MM.1S (cell line): ENCODE measurements at regions not wholly inside any gene's neighbourhood (a gene's known extent, or its start where the extent isn't known, plus 50 kb on each side); places are given as distances from the start of the nearest gene placed in this dataset.
"Not testable (repeated sequence)": the region's sequence is repeated elsewhere in the genome, so short reads cannot be mapped to it uniquely, and the experiment has no call there.

ENCODE experiments used
- DNase-seq: peaks from one replicate; pipeline ENCODE4 v3.0.0-alpha.2; 2015
- H2AFZ ChIP-seq: fragments of 300-600 bp; sonication (generic); 2 replicates; pipeline ENCODE4 v1.6.0; 2016; ENCODE audit warnings: antibody characterized with exemption, low read length
- H3F3A ChIP-seq: fragments of 300-600 bp; sonication (generic); 2 replicates; pipeline ENCODE4 v1.6.1; 2016; ENCODE audit warnings: mild to moderate bottlenecking, antibody characterized with exemption, low read length, moderate library complexity, mixed read lengths; ENCODE audit not compliant: insufficient read depth
- H3K27ac ChIP-seq: fragments of 300-600 bp; sonication (generic); 2 replicates; pipeline ENCODE4 v1.5.1; 2016; ENCODE audit warnings: mild to moderate bottlenecking, low read length
- H3K27me3 ChIP-seq: fragments of 300-600 bp; sonication (generic); replicated peaks from 2 replicates; pipeline ENCODE4 v1.6.0; 2016; ENCODE audit warnings: low read length; ENCODE audit not compliant: insufficient read depth
- H3K36me3 ChIP-seq: fragments of 300-600 bp; sonication (generic); replicated peaks from 2 replicates; pipeline ENCODE4 v1.6.1; 2016; ENCODE audit warnings: mild to moderate bottlenecking, low read length, mixed read lengths; ENCODE audit not compliant: insufficient read depth
- H3K4me1 ChIP-seq: fragments of 300-600 bp; sonication (generic); 2 replicates; pipeline ENCODE4 v1.6.1; 2016; ENCODE audit warnings: low read length, mixed read lengths
- H3K4me2 ChIP-seq: fragments of 300-600 bp; sonication (generic); 2 replicates; pipeline ENCODE4 v1.6.0; 2016; ENCODE audit warnings: low read depth, low read length
- H3K4me3 ChIP-seq: fragments of 300-600 bp; sonication (generic); 2 replicates; pipeline ENCODE4 v1.5.1; 2016; ENCODE audit warnings: low read length, mixed read lengths
- H3K79me2 ChIP-seq: fragments of 300-600 bp; sonication (generic); 2 replicates; pipeline ENCODE4 v1.6.1; 2016; ENCODE audit warnings: mixed run types, low read length, mixed read lengths
- H3K9ac ChIP-seq: fragments of 300-600 bp; sonication (generic); 2 replicates; pipeline ENCODE4 v1.6.1; 2016; ENCODE audit warnings: low read length, mixed read lengths
- H3K9me2 ChIP-seq: fragments of 300-600 bp; sonication (generic); replicated peaks from 2 replicates; pipeline ENCODE4 v1.6.1; 2016; ENCODE audit warnings: mild to moderate bottlenecking, low read length, mixed read lengths; ENCODE audit not compliant: insufficient read depth
- H3K9me3 ChIP-seq: fragments of 300-600 bp; sonication (generic); replicated peaks from 2 replicates; pipeline ENCODE4 v1.6.1; 2016; ENCODE audit warnings: mild to moderate bottlenecking, low read length, mixed read lengths; ENCODE audit not compliant: insufficient read depth
- H4K20me1 ChIP-seq: fragments of 300-600 bp; sonication (generic); 2 replicates; pipeline ENCODE4 v1.6.1; 2016; ENCODE audit warnings: mild to moderate bottlenecking, low read length, moderate library complexity, mixed read lengths; ENCODE audit not compliant: insufficient read depth
- CTCF ChIP-seq: fragments of 300-600 bp; sonication (generic); IDR thresholded peaks from 2 replicates; pipeline ENCODE4 v1.5.1; 2016; ENCODE audit warnings: antibody characterized with exemption, low read length, mixed read lengths
- EZH2 ChIP-seq: fragments of 300-600 bp; sonication (generic); optimal IDR thresholded peaks from 2 replicates; pipeline ENCODE3; 2017; ENCODE audit warnings: low read depth, mild to moderate bottlenecking, antibody characterized with exemption, low read length, mixed read lengths
- EZH2phosphoT487 ChIP-seq: fragments of 300-600 bp; sonication (generic); IDR thresholded peaks from 2 replicates; pipeline ENCODE4 v1.6.1; 2018; ENCODE audit warnings: antibody characterized with exemption, low read length

GRCh38 chr2:176873403-176873802, 339.2 kb upstream of the HNRNPA3 start:
- no peaks in the 10 kb centered on the region for H3K27me3 ChIP-seq
- H3K9me3 ChIP-seq = no peaks in the 10 kb centered on the region
- no peaks in the 10 kb centered on the region for H3K36me3 ChIP-seq
- 0 out of 2 replicates have a peak, but pooled peaks cover 7% of the 10 kb centered on the region for H3K4me1 ChIP-seq
- H2AFZ ChIP-seq = no peak overlapping the region
- H3K4me3 ChIP-seq = no peak overlapping the region
- DNase-seq = no peak
- no peaks in the 10 kb centered on the region for H3K9me2 ChIP-seq
- H4K20me1 ChIP-seq = no peaks in the 10 kb centered on the region
- no peaks in the 10 kb centered on the region for H3K79me2 ChIP-seq
- TF ChIP-seq EZH2 = no peak
- no peak for TF ChIP-seq CTCF
- TF ChIP-seq EZH2phosphoT487 = no peak
- H3K4me2 ChIP-seq = no peak overlapping the region
- H3K27ac ChIP-seq = no peak overlapping the region
- H3K9ac ChIP-seq = no peak overlapping the region
- H3F3A ChIP-seq = no peaks in the 10 kb centered on the region

GRCh38 chr2:176876493-176877103, 336.0 kb upstream of the HNRNPA3 start:
- Histone ChIP-seq H3K9me2 (no peaks in the 10 kb centered on the region), H3K9ac (no peak overlapping the region), H3K9me3 (no peaks in the 10 kb centered on the region), H3K27ac (no peak overlapping the region), H3K4me2 (no peak overlapping the region), H3K79me2 (no peaks in the 10 kb centered on the region), H3K4me3 (no peak overlapping the region), H4K20me1 (no peaks in the 10 kb centered on the region), H2AFZ (no peak overlapping the region), H3K4me1 (0 out of 2 replicates have a peak, but pooled peaks cover 7% of the 10 kb centered on the region), H3K27me3 (no peaks in the 10 kb centered on the region), H3F3A (no peaks in the 10 kb centered on the region), H3K36me3 (no peaks in the 10 kb centered on the region)
- TF ChIP-seq CTCF (no peak), EZH2 (no peak), EZH2phosphoT487 (no peak)
- no peak for DNase-seq

GRCh38 chr2:176879426-176879995, 333.1 kb upstream of the HNRNPA3 start:
- Histone ChIP-seq H3K36me3 (no peaks in the 10 kb centered on the region), H3K9ac (no peak overlapping the region), H3K27ac (no peak overlapping the region), H3K4me1 (0 out of 2 replicates have a peak, but pooled peaks cover 7% of the 10 kb centered on the region), H2AFZ (no peak overlapping the region), H3K27me3 (no peaks in the 10 kb centered on the region), H3K9me3 (no peaks in the 10 kb centered on the region), H3F3A (no peaks in the 10 kb centered on the region), H4K20me1 (no peaks in the 10 kb centered on the region), H3K9me2 (no peaks in the 10 kb centered on the region), H3K4me2 (no peak overlapping the region), H3K79me2 (no peaks in the 10 kb centered on the region), H3K4me3 (no peak overlapping the region)
- TF ChIP-seq CTCF = no peak
- no peak for TF ChIP-seq EZH2phosphoT487
- TF ChIP-seq EZH2 = no peak
- DNase-seq = no peak

- H3K9me2 ChIP-seq, H3K4me3 ChIP-seq, H3K9ac ChIP-seq, H3F3A ChIP-seq, H3K36me3 ChIP-seq, H3K4me1 ChIP-seq, H3K9me3 ChIP-seq, H4K20me1 ChIP-seq, H3K79me2 ChIP-seq, DNase-seq, H2AFZ ChIP-seq, H3K27me3 ChIP-seq, H3K4me2 ChIP-seq, H3K27ac ChIP-seq: not testable (repeated sequence)
Observed at GRCh38 chr2:176882045-176882444, 330.5 kb upstream of the HNRNPA3 start.
